SKM-1 treated with dmso at 0.1 percent for 144 hours (cell line): ENCODE measurements at regions not wholly inside any gene's neighbourhood (a gene's known extent, or its start where the extent isn't known, plus 50 kb on each side); places are given as distances from the start of the nearest gene placed in this dataset.
"Not testable (repeated sequence)": the region's sequence is repeated elsewhere in the genome, so short reads cannot be mapped to it uniquely, and the experiment has no call there.

Experiments
- DNase-seq: peaks from one replicate; lab custom pipeline; 2025; ENCODE audit not compliant: unreplicated experiment; lab: John Stamatoyannopoulos, UW

GRCh38 chr7:16267953-16268820 is 153.2 kb downstream of the CRPPA start:
- DNase-seq: no peak

DNA sequence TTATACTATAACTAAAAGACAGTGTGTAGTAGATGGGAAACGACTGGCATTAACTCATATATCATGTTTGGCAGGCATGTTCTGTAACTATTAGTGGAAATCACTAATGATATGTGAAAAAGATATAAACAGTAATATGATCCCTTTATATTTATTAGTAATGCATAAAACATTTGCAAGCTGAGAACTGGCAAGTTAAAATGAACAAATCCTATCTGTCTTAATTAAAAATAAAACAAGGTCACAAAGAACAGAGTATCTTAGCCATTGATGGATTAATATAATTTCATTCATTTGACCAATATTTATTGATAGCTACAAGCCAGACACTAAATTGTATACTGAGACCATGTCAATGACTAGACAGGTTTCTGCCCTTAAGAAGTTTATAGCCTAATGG is 154.5 kb downstream of the CRPPA start:
- no peak for DNase-seq

GRCh38 chr7:16266470-16266869 is 154.9 kb downstream of the CRPPA start:
- DNase-seq: not testable (repeated sequence)

GRCh38 chr7:16265863-16266458 is 155.4 kb downstream of the CRPPA start:
- no peak for DNase-seq

- DNase-seq: no peak
Measured at GRCh38 chr7:16264823-16265804, 156.2 kb downstream of the CRPPA start.

- no peak for DNase-seq
Measured at GRCh38 chr7:16264036-16264819, 157.1 kb downstream of the CRPPA start.

- DNase-seq: not testable (repeated sequence)
Measured at GRCh38 chr7:16263377-16263776, 158.0 kb downstream of the CRPPA start.

- no peak for DNase-seq
Measured at GRCh38 chr7:16261654-16262053, 159.7 kb downstream of the CRPPA start.

DNA sequence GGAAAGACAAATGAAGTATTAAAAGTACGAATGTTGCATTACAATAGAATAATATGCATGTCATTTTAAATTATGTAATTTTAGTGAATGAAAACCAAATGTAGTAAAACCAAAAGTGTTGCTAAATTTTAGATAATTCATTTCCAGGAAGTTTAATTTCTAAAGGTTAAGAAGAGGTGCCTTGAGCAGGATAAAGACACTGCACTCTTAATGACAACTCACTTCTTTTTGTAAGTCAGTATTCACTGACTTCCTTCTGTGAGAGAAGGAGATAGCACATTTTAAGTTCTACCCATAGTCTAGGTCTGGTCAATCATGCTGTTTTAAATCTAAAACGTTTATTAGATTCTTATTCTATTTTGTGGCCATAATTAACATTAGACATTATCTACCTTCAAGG is 160.2 kb downstream of the CRPPA start:
- DNase-seq: no peak

DNA sequence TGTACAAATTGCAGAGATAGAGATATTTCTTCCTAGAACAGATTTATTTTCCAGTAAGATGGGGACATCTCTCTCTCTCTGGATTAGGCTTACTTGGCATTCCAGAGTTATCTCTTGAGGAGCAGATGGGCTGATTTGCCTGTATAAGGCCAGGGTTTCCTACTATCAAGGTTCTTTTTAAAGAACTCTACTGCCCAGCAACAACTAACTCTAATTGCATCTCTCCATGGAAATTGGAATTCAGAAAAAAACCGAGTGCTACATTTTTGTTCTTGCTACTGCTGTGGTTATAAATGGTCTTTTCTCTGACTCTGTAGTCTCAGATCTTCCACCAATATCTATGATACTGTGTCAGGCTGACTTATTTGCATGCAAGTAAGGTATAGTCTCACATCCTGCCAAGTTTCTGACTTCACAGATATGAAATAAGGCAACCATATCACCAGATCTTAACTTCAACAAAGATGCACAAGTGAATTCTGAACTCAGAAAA is 161.1 kb downstream of the CRPPA start:
- DNase-seq: no peak

DNA sequence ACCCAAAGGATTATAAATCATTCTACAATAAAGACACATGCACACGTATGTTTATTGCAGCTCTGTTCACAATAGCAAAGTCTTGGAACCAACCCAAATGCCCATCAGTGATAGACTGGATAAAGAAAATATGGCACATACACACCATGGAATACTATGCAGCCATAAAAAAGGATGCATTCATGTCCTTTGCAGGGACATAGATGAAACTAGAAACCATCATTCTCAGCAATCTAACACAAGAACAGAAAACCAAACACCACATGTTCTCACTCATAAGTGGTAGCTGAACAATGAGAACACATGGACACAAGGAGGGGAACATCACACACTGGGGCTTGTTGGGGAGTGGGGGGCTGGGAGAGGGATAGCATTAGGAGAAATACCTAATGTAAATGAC is 164.9 kb downstream of the CRPPA start:
- DNase-seq: not testable (repeated sequence)

GRCh38 chr7:16255952-16256351 is 165.4 kb downstream of the CRPPA start:
- DNase-seq: not testable (repeated sequence)

GRCh38 chr7:16250655-16251054 is 170.7 kb downstream of the CRPPA start:
- not testable (repeated sequence) for DNase-seq

- not testable (repeated sequence) for DNase-seq
Measured at GRCh38 chr7:16249204-16249603, 172.1 kb downstream of the CRPPA start.

GRCh38 chr7:16248556-16248955 is 172.8 kb downstream of the CRPPA start:
- DNase-seq: not testable (repeated sequence)

- no peak for DNase-seq
Measured at GRCh38 chr7:16244469-16244868, 176.9 kb downstream of the CRPPA start.

DNA sequence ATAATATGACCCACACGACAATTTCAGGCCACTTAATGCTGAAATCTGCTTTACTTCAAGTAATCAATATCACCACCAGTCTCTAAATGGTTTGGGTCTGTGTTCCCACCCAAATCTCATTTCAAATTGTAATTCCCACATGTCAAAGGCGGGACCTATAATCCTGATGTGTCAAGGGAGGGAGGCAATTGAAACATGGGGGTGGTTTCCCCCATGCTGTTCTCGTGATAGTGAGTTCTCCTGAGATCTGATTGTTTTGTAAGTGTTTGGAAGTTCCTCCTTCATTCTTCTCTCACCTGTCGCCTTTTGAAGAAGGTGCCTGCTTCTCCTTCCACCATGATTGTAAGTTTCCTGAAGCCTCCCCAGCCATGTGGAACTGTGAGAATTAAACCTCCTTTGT is 178.4 kb downstream of the CRPPA start:
- no peak for DNase-seq

DNA sequence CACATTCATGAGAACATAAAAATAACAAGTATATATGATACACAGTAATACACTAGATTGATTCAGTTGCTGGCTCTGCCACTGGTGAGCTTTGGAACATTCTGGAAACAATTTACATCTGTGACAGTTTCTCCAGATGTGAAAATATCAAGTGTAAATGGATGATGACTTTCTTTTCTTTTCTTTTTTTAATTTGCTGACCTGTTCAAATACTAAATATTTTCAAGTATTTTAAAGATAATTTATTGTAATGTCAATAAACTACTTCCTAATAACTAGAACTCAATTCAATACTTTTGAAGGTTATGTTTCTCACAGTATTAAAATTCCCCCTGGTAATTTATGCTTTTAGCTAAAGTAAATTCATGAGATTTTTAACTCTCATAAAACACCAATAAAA is 180.3 kb downstream of the CRPPA start:
- no peak for DNase-seq

DNA sequence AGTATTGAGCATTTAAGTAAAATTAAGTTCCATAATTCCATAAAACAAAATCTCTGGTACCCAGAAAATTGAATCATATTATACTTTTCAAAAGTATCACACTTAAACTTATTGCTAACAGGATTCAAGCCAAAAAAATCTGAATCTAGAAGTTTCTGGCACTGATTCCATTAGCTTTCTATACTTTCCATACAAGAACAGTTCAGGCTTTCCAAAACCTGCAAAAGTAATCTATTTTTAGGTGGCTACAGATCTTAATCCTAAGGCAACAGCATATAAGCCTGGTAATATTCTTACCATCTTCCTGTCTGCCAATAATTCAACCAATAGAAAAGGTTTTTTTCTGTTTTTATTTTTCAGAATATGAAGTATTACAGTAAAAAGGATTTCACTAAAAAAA is 185.0 kb downstream of the CRPPA start:
- no peak for DNase-seq
